ENCODE measurements at regions not wholly inside any gene's neighbourhood (a gene's known extent, or its start where the extent isn't known, plus 50 kb on each side); places are given as distances from the start of the nearest gene placed in this dataset.
A peak's percentile ranks its signal among the peaks of the same experiment; 100 is the strongest.
"Not testable (repeated sequence)": the region's sequence is repeated elsewhere in the genome, so short reads cannot be mapped to it uniquely, and the experiment has no call there.

DNA sequence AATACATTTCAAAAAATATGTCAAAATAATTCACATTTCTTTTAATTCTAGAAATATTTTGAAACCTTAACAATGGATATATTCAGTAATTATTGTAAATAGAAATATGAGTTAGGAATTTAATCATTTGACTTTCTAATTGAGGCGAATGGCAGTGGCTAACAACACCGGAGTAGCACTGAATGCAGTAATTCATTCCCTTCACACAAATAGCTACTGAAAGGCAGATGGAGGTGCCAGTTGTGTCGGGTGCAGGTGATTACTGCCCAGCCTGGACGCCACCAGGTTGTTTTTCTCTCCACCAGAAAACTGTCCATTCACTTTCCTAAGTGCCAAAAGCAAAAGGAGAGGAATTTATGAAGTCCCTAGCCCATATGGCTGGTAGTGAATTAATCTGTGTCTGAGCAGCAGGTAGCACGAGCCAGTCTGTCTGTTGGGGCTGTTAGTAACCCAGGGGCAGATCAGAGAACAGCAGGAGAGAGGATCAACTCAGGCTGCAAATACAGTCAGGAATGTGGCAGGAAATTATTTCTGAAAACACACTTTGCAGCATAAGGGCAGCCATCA is 79.3 kb upstream of the GMNC start (continued):
- TF ChIP-seq, protein P1, sequence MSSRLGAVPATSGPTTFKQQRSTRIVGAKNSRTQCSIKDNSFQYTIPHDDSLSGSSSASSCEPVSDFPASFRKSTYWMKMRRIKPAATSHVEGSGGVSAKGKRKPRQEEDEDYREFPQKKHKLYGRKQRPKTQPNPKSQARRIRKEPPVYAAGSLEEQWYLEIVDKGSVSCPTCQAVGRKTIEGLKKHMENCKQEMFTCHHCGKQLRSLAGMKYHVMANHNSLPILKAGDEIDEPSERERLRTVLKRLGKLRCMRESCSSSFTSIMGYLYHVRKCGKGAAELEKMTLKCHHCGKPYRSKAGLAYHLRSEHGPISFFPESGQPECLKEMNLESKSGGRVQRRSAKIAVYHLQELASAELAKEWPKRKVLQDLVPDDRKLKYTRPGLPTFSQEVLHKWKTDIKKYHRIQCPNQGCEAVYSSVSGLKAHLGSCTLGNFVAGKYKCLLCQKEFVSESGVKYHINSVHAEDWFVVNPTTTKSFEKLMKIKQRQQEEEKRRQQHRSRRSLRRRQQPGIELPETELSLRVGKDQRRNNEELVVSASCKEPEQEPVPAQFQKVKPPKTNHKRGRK (CRISPR knock-in tag; IDR thresholded peaks at IDR 0.05; ENCODE audit: borderline replicate concordance), result no peak
- TF ChIP-seq HMGA2 (CRISPR knock-in tag; IDR thresholded peaks at IDR 0.05), result no peak

DNA sequence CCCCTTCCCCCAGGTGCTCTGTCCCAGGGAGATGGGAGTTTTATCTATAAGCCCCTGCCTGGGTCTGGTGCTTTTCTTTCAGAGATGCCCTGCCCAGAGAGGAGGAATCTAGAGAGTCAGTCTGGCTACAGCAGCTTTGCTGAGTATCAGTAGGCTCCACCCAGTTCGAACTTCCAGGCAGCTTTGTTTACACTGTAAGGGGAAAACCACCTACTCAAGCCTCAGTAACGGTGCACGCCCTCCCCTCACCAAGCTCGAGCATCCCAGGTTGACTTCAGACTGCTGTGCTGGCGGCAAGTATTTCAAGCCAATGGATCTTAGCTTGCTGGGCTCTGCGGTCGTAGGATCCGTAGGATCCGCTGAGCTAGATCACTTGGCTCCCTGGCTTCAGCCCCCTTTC is 72.1 kb upstream of the GMNC start:
- CTCF ChIA-PET, result interaction anchor here (0.8 kb wide), 1 partner anchor 50 kb away, joined by 4 read pairs; no protein-coding TSS in a partner anchor
- H3K9me3 Mint-ChIP-seq; H3K4me1 Mint-ChIP-seq; H3K27ac Mint-ChIP-seq; H3K36me3 Mint-ChIP-seq; H3K27me3 Mint-ChIP-seq (ENCODE audit: low read depth); POLR2A ChIA-PET; H3K4me3 Mint-ChIP-seq: not testable (repeated sequence)
- DNase-seq (ENCODE audit: low spot score) (peak; percentile 30), ATAC-seq (peak; percentile 89)

DNA sequence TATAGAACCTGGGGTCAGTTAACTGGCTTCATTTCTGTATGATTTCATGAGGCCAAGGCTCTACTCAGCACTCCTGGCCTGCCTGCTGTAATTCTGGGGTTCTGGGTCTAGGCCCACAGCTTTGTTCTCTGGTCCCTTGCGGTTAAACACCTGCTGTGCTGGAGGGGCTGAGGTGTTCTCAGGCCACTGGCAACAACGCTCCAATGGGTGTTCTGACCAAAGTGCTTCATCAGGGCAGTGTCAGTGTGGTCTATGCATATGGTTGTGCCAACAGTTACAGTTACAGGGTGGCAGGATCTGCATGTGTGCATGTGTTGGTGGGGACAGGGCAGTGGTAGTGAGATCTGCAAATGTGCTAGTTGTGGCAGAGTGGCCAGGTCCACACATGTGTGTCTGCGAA is 64.1 kb upstream of the GMNC start:
- H3K9me3 Mint-ChIP-seq, result peaks cover 3% of the 10 kb centered on the region
- no peak overlapping the region for H3K4me3 Mint-ChIP-seq
- POLR2A ChIA-PET, result no interaction called here
- no peak for TF ChIP-seq ZNF219 (CRISPR knock-in tag; IDR thresholded peaks at IDR 0.05; ENCODE audit: borderline replicate concordance)
- TF ChIP-seq ZNF138 (CRISPR knock-in tag; conservative IDR thresholded peaks at IDR 0.05), result no peak
- TF ChIP-seq FOXP1 (CRISPR knock-in tag; IDR thresholded peaks at IDR 0.05; ENCODE audit: borderline replicate concordance), result no peak
- TF ChIP-seq, protein P2, sequence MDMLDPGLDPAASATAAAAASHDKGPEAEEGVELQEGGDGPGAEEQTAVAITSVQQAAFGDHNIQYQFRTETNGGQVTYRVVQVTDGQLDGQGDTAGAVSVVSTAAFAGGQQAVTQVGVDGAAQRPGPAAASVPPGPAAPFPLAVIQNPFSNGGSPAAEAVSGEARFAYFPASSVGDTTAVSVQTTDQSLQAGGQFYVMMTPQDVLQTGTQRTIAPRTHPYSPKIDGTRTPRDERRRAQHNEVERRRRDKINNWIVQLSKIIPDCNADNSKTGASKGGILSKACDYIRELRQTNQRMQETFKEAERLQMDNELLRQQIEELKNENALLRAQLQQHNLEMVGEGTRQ (CRISPR knock-in tag; IDR thresholded peaks at IDR 0.05), result no peak
- TF ChIP-seq MYBL2 (CRISPR knock-in tag; IDR thresholded peaks at IDR 0.05), result no peak
- TF ChIP-seq FOXJ3 (CRISPR knock-in tag; IDR thresholded peaks at IDR 0.05; ENCODE audit: borderline replicate concordance), result no peak
- TF ChIP-seq TEAD4 (CRISPR knock-in tag; IDR thresholded peaks at IDR 0.05), result no peak
- TF ChIP-seq, protein P3, sequence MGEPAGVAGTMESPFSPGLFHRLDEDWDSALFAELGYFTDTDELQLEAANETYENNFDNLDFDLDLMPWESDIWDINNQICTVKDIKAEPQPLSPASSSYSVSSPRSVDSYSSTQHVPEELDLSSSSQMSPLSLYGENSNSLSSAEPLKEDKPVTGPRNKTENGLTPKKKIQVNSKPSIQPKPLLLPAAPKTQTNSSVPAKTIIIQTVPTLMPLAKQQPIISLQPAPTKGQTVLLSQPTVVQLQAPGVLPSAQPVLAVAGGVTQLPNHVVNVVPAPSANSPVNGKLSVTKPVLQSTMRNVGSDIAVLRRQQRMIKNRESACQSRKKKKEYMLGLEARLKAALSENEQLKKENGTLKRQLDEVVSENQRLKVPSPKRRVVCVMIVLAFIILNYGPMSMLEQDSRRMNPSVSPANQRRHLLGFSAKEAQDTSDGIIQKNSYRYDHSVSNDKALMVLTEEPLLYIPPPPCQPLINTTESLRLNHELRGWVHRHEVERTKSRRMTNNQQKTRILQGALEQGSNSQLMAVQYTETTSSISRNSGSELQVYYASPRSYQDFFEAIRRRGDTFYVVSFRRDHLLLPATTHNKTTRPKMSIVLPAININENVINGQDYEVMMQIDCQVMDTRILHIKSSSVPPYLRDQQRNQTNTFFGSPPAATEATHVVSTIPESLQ (CRISPR knock-in tag; IDR thresholded peaks at IDR 0.05), result no peak
- TF ChIP-seq, protein P4, sequence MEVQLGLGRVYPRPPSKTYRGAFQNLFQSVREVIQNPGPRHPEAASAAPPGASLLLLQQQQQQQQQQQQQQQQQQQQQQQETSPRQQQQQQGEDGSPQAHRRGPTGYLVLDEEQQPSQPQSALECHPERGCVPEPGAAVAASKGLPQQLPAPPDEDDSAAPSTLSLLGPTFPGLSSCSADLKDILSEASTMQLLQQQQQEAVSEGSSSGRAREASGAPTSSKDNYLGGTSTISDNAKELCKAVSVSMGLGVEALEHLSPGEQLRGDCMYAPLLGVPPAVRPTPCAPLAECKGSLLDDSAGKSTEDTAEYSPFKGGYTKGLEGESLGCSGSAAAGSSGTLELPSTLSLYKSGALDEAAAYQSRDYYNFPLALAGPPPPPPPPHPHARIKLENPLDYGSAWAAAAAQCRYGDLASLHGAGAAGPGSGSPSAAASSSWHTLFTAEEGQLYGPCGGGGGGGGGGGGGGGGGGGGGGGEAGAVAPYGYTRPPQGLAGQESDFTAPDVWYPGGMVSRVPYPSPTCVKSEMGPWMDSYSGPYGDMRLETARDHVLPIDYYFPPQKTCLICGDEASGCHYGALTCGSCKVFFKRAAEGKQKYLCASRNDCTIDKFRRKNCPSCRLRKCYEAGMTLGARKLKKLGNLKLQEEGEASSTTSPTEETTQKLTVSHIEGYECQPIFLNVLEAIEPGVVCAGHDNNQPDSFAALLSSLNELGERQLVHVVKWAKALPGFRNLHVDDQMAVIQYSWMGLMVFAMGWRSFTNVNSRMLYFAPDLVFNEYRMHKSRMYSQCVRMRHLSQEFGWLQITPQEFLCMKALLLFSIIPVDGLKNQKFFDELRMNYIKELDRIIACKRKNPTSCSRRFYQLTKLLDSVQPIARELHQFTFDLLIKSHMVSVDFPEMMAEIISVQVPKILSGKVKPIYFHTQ (CRISPR knock-in tag; IDR thresholded peaks at IDR 0.05), result no peak
- TF ChIP-seq, protein P5, sequence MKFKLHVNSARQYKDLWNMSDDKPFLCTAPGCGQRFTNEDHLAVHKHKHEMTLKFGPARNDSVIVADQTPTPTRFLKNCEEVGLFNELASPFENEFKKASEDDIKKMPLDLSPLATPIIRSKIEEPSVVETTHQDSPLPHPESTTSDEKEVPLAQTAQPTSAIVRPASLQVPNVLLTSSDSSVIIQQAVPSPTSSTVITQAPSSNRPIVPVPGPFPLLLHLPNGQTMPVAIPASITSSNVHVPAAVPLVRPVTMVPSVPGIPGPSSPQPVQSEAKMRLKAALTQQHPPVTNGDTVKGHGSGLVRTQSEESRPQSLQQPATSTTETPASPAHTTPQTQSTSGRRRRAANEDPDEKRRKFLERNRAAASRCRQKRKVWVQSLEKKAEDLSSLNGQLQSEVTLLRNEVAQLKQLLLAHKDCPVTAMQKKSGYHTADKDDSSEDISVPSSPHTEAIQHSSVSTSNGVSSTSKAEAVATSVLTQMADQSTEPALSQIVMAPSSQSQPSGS (CRISPR knock-in tag; IDR thresholded peaks at IDR 0.05; ENCODE audit: borderline replicate concordance, low read depth), result no peak
- no peak for TF ChIP-seq ZNF671 (CRISPR knock-in tag; IDR thresholded peaks at IDR 0.05)
- no peak for TF ChIP-seq NR1H2 (CRISPR knock-in tag; IDR thresholded peaks at IDR 0.05)
- TF ChIP-seq, protein P6, sequence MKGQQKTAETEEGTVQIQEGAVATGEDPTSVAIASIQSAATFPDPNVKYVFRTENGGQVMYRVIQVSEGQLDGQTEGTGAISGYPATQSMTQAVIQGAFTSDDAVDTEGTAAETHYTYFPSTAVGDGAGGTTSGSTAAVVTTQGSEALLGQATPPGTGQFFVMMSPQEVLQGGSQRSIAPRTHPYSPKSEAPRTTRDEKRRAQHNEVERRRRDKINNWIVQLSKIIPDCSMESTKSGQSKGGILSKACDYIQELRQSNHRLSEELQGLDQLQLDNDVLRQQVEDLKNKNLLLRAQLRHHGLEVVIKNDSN (CRISPR knock-in tag; IDR thresholded peaks at IDR 0.05), result no peak
- no peak for TF ChIP-seq NFE2L1 (CRISPR knock-in tag; IDR thresholded peaks at IDR 0.05)
- TF ChIP-seq, protein P7, sequence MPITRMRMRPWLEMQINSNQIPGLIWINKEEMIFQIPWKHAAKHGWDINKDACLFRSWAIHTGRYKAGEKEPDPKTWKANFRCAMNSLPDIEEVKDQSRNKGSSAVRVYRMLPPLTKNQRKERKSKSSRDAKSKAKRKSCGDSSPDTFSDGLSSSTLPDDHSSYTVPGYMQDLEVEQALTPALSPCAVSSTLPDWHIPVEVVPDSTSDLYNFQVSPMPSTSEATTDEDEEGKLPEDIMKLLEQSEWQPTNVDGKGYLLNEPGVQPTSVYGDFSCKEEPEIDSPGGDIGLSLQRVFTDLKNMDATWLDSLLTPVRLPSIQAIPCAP (CRISPR knock-in tag; IDR thresholded peaks at IDR 0.05), result no peak
- no peak for TF ChIP-seq HMGA2 (CRISPR knock-in tag; IDR thresholded peaks at IDR 0.05)
- TF ChIP-seq CBFB (CRISPR knock-in tag; IDR thresholded peaks at IDR 0.05; ENCODE audit: low read depth), result no peak
- TF ChIP-seq GABPB1 (CRISPR knock-in tag; IDR thresholded peaks at IDR 0.05), result no peak
- no peaks in the 10 kb centered on the region for H3K27me3 Mint-ChIP-seq (ENCODE audit: low read depth)
- no peak for ATAC-seq
- H3K4me1 Mint-ChIP-seq, result peaks cover 12% of the 10 kb centered on the region
- H3K27ac Mint-ChIP-seq, result no peak overlapping the region
- peaks cover 2% of the 10 kb centered on the region; the same call in 1 of the 2 replicates for H3K36me3 Mint-ChIP-seq
- DNase-seq (ENCODE audit: low spot score), result no peak
- CTCF ChIA-PET, result no interaction called here
